ENCODE measurements at regions not wholly inside any gene's neighbourhood (a gene's known extent, or its start where the extent isn't known, plus 50 kb on each side); places are given as distances from the start of the nearest gene placed in this dataset.
A peak's percentile ranks its signal among the peaks of the same experiment; 100 is the strongest.

DNA sequence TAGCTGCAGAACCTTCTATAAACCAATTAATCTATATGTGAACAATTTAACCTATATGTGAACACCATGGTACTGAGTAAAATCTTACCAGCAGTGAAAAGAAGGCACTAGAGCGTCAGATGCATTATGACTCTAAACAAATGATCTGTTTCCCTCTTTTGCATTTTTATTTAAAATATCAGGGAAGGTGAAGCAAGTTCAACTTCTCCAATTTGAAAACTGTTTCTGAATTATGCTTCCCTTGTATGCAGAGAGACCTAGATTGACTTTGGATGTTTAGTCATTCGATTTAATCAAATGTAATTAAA lies 80.9 kb downstream of the DAD1 start:
- Mint-ChIP-seq H3K27ac (peak overlapping the region; percentile 76), H3K4me3 (peak overlapping the region; percentile 76), H3K4me1 (peaks cover 87% of the 10 kb centered on the region), H3K9me3 (ENCODE audit: insufficient read depth) (no peaks in the 10 kb centered on the region), H3K27me3 (no peaks in the 10 kb centered on the region)
- ATAC-seq (ENCODE audit: low read depth) (peak; percentile 46), DNase-seq (peak; percentile 46)
- Histone ChIP-seq H3K36me3 (replicated peaks in 1 of 2; ENCODE audit: control extremely low read depth in 1 of 2, control insufficient read depth in 1 of 2, extremely low read depth in 1 of 2, insufficient read depth in 2 of 2, low read length in 1 of 2) (no peaks in the 10 kb centered on the region), H3K9me3 (ENCODE audit: control extremely low read depth in 1 of 3, control insufficient read depth in 2 of 3, insufficient read depth in 1 of 3, low read length in 2 of 3) (no peaks in the 10 kb centered on the region), H3K4me2 (replicated peaks; ENCODE audit: low read depth, low read length, poor library complexity, severe bottlenecking) (peak overlapping the region; percentile 3), H2AFZ (ENCODE audit: insufficient read depth, low read depth, low read length, poor library complexity, severe bottlenecking) (no peak overlapping the region), H3K27me3 (replicated peaks in 1 of 4; ENCODE audit: control extremely low read depth in 1 of 4, control insufficient read depth in 3 of 4, insufficient read depth in 4 of 4, low read length in 3 of 4) (no peaks in the 10 kb centered on the region), H3K4me1 (ENCODE audit: control insufficient read depth in 2 of 2, insufficient read depth in 2 of 2, low read length in 2 of 2) (peaks cover 50 to 68% of the 10 kb centered on the region in 2 donors), H3K79me2 (ENCODE audit: control insufficient read depth, insufficient read depth, low read length) (no peaks in the 10 kb centered on the region), H4K20me1 (ENCODE audit: control insufficient read depth, insufficient read depth, low read length, poor library complexity, severe bottlenecking) (no peaks in the 10 kb centered on the region), H3K4me3 (ENCODE audit: control extremely low read depth in 1 of 5, extremely low read depth in 1 of 5, insufficient read depth in 1 of 5, low read depth in 2 of 5, low read length in 4 of 5) (no peak overlapping the region), H3K27ac (ENCODE audit: low read length in 2 of 2) (peak overlapping the region; percentile 17 to 63), H3K9ac (ENCODE audit: low read length) (no peak overlapping the region)
- WGBS (ENCODE audit: insufficient coverage), result no CpG with 5 or more reads among the region's 2 CpGs
- CTCF ChIA-PET, result interaction anchor here (0.7 to 1.6 kb wide), 3 partner anchors 35 to 116 kb away, joined by 3 to 7 read pairs (median 6); no protein-coding TSS in a partner anchor
- no peak for TF ChIP-seq EZH2 (IDR thresholded peaks at IDR 0.05; ENCODE audit: borderline replicate concordance, insufficient read depth, low read depth, low read length, poor library complexity, severe bottlenecking)
- TF ChIP-seq, protein P1, sequence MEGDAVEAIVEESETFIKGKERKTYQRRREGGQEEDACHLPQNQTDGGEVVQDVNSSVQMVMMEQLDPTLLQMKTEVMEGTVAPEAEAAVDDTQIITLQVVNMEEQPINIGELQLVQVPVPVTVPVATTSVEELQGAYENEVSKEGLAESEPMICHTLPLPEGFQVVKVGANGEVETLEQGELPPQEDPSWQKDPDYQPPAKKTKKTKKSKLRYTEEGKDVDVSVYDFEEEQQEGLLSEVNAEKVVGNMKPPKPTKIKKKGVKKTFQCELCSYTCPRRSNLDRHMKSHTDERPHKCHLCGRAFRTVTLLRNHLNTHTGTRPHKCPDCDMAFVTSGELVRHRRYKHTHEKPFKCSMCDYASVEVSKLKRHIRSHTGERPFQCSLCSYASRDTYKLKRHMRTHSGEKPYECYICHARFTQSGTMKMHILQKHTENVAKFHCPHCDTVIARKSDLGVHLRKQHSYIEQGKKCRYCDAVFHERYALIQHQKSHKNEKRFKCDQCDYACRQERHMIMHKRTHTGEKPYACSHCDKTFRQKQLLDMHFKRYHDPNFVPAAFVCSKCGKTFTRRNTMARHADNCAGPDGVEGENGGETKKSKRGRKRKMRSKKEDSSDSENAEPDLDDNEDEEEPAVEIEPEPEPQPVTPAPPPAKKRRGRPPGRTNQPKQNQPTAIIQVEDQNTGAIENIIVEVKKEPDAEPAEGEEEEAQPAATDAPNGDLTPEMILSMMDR (IDR thresholded peaks at IDR 0.05), result no peak
- POLR2A ChIA-PET, result interaction anchor here (0.8 to 1.8 kb wide), 2 partner anchors 18 to 48 kb away, joined by 4 to 8 read pairs; no protein-coding TSS in a partner anchor
- intact Hi-C loops (cut with micrococcal nuclease), result loop anchor here (1.0 to 5.0 kb wide), 2 partner anchors 34 to 48 kb away; no protein-coding TSS in a partner anchor

DNA sequence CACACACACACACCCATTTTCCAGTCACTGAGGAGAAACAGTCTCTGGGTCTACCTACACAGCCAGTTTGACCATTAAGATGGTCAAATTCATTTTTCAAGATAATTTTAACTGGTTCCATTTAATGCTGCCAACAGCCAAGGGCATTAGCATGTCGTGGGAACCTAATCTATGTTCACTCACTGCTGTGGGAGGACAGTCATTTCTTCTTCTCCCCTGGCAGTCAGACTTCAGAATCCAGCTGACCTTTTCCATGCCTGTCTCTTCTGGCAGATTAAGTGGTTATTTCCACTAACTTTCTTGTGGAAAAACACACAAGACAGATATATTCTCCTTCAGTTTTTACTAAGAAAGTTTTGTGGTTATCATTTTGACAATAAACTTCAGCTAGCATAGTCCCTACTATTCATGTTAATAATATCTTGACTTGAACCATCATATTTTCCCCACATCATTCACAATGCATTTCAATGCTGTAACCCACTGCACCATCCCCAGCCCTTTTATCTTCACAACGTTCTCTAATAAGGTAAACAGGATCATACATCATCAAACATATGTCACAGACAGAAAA lies 82.2 kb downstream of the DAD1 start:
- POLR2A ChIA-PET, result interaction anchor here (0.7 to 1.2 kb wide), 2 partner anchors 43 to 50 kb away, joined by 3 read pairs; no protein-coding TSS in a partner anchor
- 69% methylated on average over 2 of the region's 2 CpGs for WGBS (ENCODE audit: insufficient coverage)
- intact Hi-C loops (cut with micrococcal nuclease), result loop anchor here (2.0 to 5.0 kb wide), 2 partner anchors 14 to 35 kb away; no protein-coding TSS in a partner anchor
- no peak overlapping the region for H3K4me3 ChIP-seq (ENCODE audit: control extremely low read depth in 1 of 5, extremely low read depth in 1 of 5, insufficient read depth in 1 of 5, low read depth in 2 of 5, low read length in 4 of 5)
- Mint-ChIP-seq H3K27ac (peak overlapping the region; percentile 97), H3K9me3 (ENCODE audit: insufficient read depth) (no peaks in the 10 kb centered on the region), H3K4me1 (peaks cover 83% of the 10 kb centered on the region), H3K27me3 (no peaks in the 10 kb centered on the region), H3K4me3 (peak overlapping the region; percentile 74)
- H2AFZ ChIP-seq (ENCODE audit: insufficient read depth, low read depth, low read length, poor library complexity, severe bottlenecking), result no peak overlapping the region
- CTCF ChIA-PET, result interaction anchor here (0.6 to 2.1 kb wide), 13 partner anchors 9 to 104 kb away, joined by 3 to 9 read pairs (median 4); no protein-coding TSS in a partner anchor
- H3K9ac ChIP-seq (ENCODE audit: low read length), result no peak overlapping the region
- no peak for TF ChIP-seq EZH2 (IDR thresholded peaks at IDR 0.05; ENCODE audit: borderline replicate concordance, insufficient read depth, low read depth, low read length, poor library complexity, severe bottlenecking)
- TF ChIP-seq, protein P1 (IDR thresholded peaks at IDR 0.05), result no peak
- H3K9me3 ChIP-seq (ENCODE audit: control extremely low read depth in 1 of 3, control insufficient read depth in 2 of 3, insufficient read depth in 1 of 3, low read length in 2 of 3), result no peaks in the 10 kb centered on the region
- H3K79me2 ChIP-seq (ENCODE audit: control insufficient read depth, insufficient read depth, low read length), result no peaks in the 10 kb centered on the region
- no peaks in the 10 kb centered on the region for H4K20me1 ChIP-seq (ENCODE audit: control insufficient read depth, insufficient read depth, low read length, poor library complexity, severe bottlenecking)
- no peaks in the 10 kb centered on the region for H3K36me3 ChIP-seq (replicated peaks in 1 of 2; ENCODE audit: control extremely low read depth in 1 of 2, control insufficient read depth in 1 of 2, extremely low read depth in 1 of 2, insufficient read depth in 2 of 2, low read length in 1 of 2)
- ATAC-seq (ENCODE audit: low read depth) (no peak), DNase-seq (no peak)
- H3K4me2 ChIP-seq (replicated peaks; ENCODE audit: low read depth, low read length, poor library complexity, severe bottlenecking), result no peak overlapping the region
- peak overlapping the region; percentile 17 to 38 for H3K27ac ChIP-seq (ENCODE audit: low read length in 2 of 2)
- no peaks in the 10 kb centered on the region for H3K27me3 ChIP-seq (replicated peaks in 1 of 4; ENCODE audit: control extremely low read depth in 1 of 4, control insufficient read depth in 3 of 4, insufficient read depth in 4 of 4, low read length in 3 of 4)
- H3K4me1 ChIP-seq (ENCODE audit: control insufficient read depth in 2 of 2, insufficient read depth in 2 of 2, low read length in 2 of 2), result peaks cover 42 to 58% of the 10 kb centered on the region in 2 donors
